Tibial artery (tissue), 4 donors: ENCODE measurements at regions not wholly inside any gene's neighbourhood (a gene's known extent, or its start where the extent isn't known, plus 50 kb on each side); places are given as distances from the start of the nearest gene placed in this dataset.

Source experiments
- DNase-seq, 2 donors: peaks; one replicate each; pipeline ENCODE4 v3.0.0-alpha.2; 2019
- H3K27ac ChIP-seq, 2 donors: fragments of 200-600 bp; sonication (generic) in 1 of 2; 1 replicate in 1 of 2; 2 replicates in 1 of 2; pipeline ENCODE4 v1.5.1; 2018 to 2019; ENCODE audit warnings: mild to moderate bottlenecking in 1 of 2
- H3K27me3 ChIP-seq, 2 donors: fragments of 200-600 bp; sonication (generic) in 1 of 2; one replicate each; pipeline versions ENCODE4 v1.5.1 to v1.6.0; 2016 to 2019
- H3K36me3 ChIP-seq, 3 donors: fragments of 200-600 bp; sonication (generic) in 2 of 3; one replicate each; pipeline ENCODE4 v1.5.1; 2016 to 2019; ENCODE audit warnings: mild to moderate bottlenecking in 2 of 3
- H3K4me1 ChIP-seq, 4 donors: fragments of 200-600 bp; sonication (generic) in 2 of 4; 1 replicate in 3 of 4; 2 replicates in 1 of 4; pipeline ENCODE4 v1.5.1; 2016 to 2019
- H3K4me3 ChIP-seq, 2 donors: fragments of 200-600 bp; sonication (generic) in 1 of 2; 1 replicate in 1 of 2; 2 replicates in 1 of 2; pipeline ENCODE4 v1.5.1; 2018 to 2019; ENCODE audit warnings: mild to moderate bottlenecking in 2 of 2
- H3K9me3 ChIP-seq, 3 donors: fragments of 200-600 bp; sonication (generic) in 1 of 3; one replicate each; pipeline ENCODE4 v1.5.1; 2016 to 2019
- CTCF ChIP-seq, 2 experiments: fragments of 200-600 bp in 1 of 2; fragments of 450-650 bp in 1 of 2; IDR thresholded peaks; one replicate each; pipeline ENCODE4 v1.5.1; 2017 to 2019; ENCODE audit warnings: antibody characterized with exemption in 2 of 2, mild to moderate bottlenecking in 1 of 2, moderate library complexity in 1 of 2
- intact Hi-C: fragments of 100-400 bp; cut with DNase I; formaldehyde crosslinking; loops from one replicate; pipeline ENCODE4 v1.15.0; 2023; ENCODE audit warnings: low total_unique reads

GRCh38 chr2:60095903-60096302 lies 457.6 kb downstream of the BCL11A start:
- intact Hi-C loops: no loop called here
- TF ChIP-seq CTCF (IDR thresholded peaks at IDR 0.05): no peak

GRCh38 chr2:60095202-60095815 lies 458.1 kb downstream of the BCL11A start:
- H3K36me3 ChIP-seq: no peaks in the 10 kb centered on the region
- H3K4me1 ChIP-seq: no peaks in the 10 kb centered on the region
- no peak overlapping the region for H3K4me3 ChIP-seq
- H3K27ac ChIP-seq: no peak overlapping the region
- H3K27me3 ChIP-seq: no peaks in the 10 kb centered on the region
- no peak for TF ChIP-seq CTCF (IDR thresholded peaks at IDR 0.05)
- intact Hi-C loops: no loop called here
- no peaks in the 10 kb centered on the region for H3K9me3 ChIP-seq
- no peak for DNase-seq

More at GRCh38 chr2:60095903-60096302, 457.6 kb downstream of the BCL11A start:
- H3K27me3 ChIP-seq: no peaks in the 10 kb centered on the region
- no peak overlapping the region for H3K27ac ChIP-seq
- no peaks in the 10 kb centered on the region for H3K36me3 ChIP-seq
- H3K9me3 ChIP-seq: no peaks in the 10 kb centered on the region
- H3K4me1 ChIP-seq: no peaks in the 10 kb centered on the region
- no peak for DNase-seq
- H3K4me3 ChIP-seq: no peak overlapping the region

GRCh38 chr2:60094450-60094929 lies 459.0 kb downstream of the BCL11A start:
- H3K4me1 ChIP-seq: no peaks in the 10 kb centered on the region
- TF ChIP-seq CTCF (IDR thresholded peaks at IDR 0.05): no peak
- no peaks in the 10 kb centered on the region for H3K27me3 ChIP-seq
- no peak for DNase-seq
- intact Hi-C loops: no loop called here
- H3K4me3 ChIP-seq: no peak overlapping the region
- no peaks in the 10 kb centered on the region for H3K36me3 ChIP-seq
- H3K9me3 ChIP-seq: no peaks in the 10 kb centered on the region
- H3K27ac ChIP-seq: no peak overlapping the region

GRCh38 chr2:60092781-60093180 lies 460.7 kb downstream of the BCL11A start:
- no peaks in the 10 kb centered on the region for H3K9me3 ChIP-seq
- intact Hi-C loops: no loop called here
- H3K27ac ChIP-seq: no peak overlapping the region
- H3K4me3 ChIP-seq: no peak overlapping the region
- H3K27me3 ChIP-seq: no peaks in the 10 kb centered on the region
- no peaks in the 10 kb centered on the region for H3K36me3 ChIP-seq
- TF ChIP-seq CTCF (IDR thresholded peaks at IDR 0.05): no peak
- no peaks in the 10 kb centered on the region for H3K4me1 ChIP-seq
- no peak for DNase-seq

GRCh38 chr2:60091894-60092293 lies 461.6 kb downstream of the BCL11A start:
- Histone ChIP-seq H3K36me3 (no peaks in the 10 kb centered on the region), H3K4me3 (no peak overlapping the region), H3K9me3 (no peaks in the 10 kb centered on the region), H3K27me3 (no peaks in the 10 kb centered on the region), H3K4me1 (no peaks in the 10 kb centered on the region), H3K27ac (no peak overlapping the region)
- TF ChIP-seq CTCF (IDR thresholded peaks at IDR 0.05): no peak
- DNase-seq: no peak
- intact Hi-C loops: no loop called here

- no peaks in the 10 kb centered on the region for H3K27me3 ChIP-seq
- no peak for TF ChIP-seq CTCF (IDR thresholded peaks at IDR 0.05)
- no peaks in the 10 kb centered on the region for H3K36me3 ChIP-seq
- H3K9me3 ChIP-seq: no peaks in the 10 kb centered on the region
- intact Hi-C loops: no loop called here
- no peak overlapping the region for H3K4me3 ChIP-seq
- H3K27ac ChIP-seq: no peak overlapping the region
- no peak for DNase-seq
- H3K4me1 ChIP-seq: no peaks in the 10 kb centered on the region
Measured at GRCh38 chr2:60091266-60091665, 462.2 kb downstream of the BCL11A start.
